ENCODE measurements at regions not wholly inside any gene's neighbourhood (a gene's known extent, or its start where the extent isn't known, plus 50 kb on each side); places are given as distances from the start of the nearest gene placed in this dataset.
"Not testable (repeated sequence)": the region's sequence is repeated elsewhere in the genome, so short reads cannot be mapped to it uniquely, and the experiment has no call there.

- TF ChIP-seq CTCF (conservative IDR thresholded peaks at IDR 0.05), result no peak
- no peak overlapping the region for H3K27ac ChIP-seq
Observed at GRCh38 chrY:12357655-12358054, 343.4 kb upstream of the USP9Y start.

DNA sequence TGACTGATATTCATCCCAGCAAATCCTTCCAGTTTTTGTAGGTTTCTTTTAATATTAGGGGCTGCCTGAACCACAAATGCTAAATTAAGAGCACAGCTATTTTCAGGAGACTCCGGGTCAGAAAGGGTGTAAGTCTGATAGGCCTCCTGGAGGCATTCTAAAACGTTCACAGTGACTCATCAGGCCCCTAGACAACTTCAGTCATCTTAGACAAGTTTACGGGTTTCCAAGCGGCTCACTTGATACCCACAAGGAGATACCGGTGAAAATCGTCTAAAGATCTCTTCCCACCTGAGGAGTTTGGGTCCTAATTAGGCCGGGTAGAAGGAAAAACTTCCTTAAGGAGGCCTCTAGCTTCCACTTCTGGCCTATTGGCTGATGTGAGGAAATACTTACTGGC is 342.7 kb upstream of the USP9Y start:
- no peak overlapping the region for H3K27ac ChIP-seq
- no peak for TF ChIP-seq CTCF (conservative IDR thresholded peaks at IDR 0.05)

GRCh38 chrY:12359867-12360266 is 341.2 kb upstream of the USP9Y start:
- peak overlapping the region; percentile 30; the same call in 1 of the 2 replicates for H3K27ac ChIP-seq
- TF ChIP-seq CTCF (conservative IDR thresholded peaks at IDR 0.05), result peak; percentile 46

- no peak for TF ChIP-seq CTCF (conservative IDR thresholded peaks at IDR 0.05)
- H3K27ac ChIP-seq, result peak overlapping the region; percentile 30; the same call in 1 of the 2 replicates
Observed at GRCh38 chrY:12360496-12360895, 340.5 kb upstream of the USP9Y start.

DNA sequence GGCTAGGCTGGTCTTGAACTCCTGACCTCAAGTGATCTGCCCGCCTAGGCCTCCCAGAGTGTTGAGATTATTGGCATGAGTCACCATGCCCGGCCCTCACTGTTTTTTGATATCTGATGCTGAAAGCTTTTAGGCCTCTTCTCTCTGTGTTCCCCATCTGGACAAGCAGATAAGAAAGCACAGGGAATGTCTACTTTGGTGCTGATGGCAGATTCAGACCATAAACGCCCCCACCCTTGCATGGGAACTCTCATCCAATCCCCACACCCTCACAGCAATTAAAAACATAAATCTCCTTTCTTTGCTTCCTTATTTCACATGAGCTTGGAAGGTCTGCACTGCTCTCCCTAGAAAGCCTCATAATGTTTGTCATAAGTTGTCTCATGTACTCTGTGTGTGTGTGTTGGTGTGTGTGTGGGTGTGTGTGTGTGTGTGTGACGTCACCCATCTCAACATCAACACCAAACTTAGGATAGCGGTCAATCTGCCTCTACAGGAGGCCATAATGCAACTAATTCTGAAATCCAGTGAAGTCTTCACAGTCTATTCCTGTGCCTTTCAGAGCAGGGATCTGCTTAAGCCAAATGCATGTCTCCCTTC is 335.6 kb upstream of the USP9Y start:
- no peak for TF ChIP-seq CTCF (conservative IDR thresholded peaks at IDR 0.05)
- H3K27ac ChIP-seq, result no peak overlapping the region

DNA sequence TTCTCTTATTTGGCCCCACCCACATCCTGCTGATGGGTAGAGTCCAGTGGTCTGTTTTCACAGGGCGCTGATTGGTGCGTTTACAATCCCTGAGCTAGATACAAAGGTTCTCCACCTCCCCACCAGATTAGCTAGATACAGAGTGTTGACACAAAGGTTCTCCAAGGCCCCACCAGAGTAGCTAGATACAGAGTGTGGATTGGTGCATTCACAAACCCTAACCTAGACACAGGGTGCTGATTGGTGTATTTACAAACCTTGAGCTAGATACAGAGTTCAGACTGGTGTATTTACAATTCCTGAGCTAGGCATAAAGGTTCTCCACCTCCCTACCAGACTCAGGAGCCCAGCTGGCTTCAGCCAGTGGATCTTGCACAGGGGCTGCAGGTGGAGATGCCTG is 326.4 kb upstream of the USP9Y start:
- not testable (repeated sequence) for H3K27ac ChIP-seq

- H3K27ac ChIP-seq, result peak overlapping the region; percentile 96
Observed at GRCh38 chrY:12391655-12392559, 309.1 kb upstream of the USP9Y start.

- peak overlapping the region; percentile 96 for H3K27ac ChIP-seq
- no peak for TF ChIP-seq CTCF (conservative IDR thresholded peaks at IDR 0.05)
Observed at GRCh38 chrY:12393190-12393589, 307.8 kb upstream of the USP9Y start.
